BE2C (cell line): ENCODE measurements at regions not wholly inside any gene's neighbourhood (a gene's known extent, or its start where the extent isn't known, plus 50 kb on each side); places are given as distances from the start of the nearest gene placed in this dataset.

Experiments
- DNase-seq: peaks from one replicate; pipeline ENCODE4 v3.0.0-alpha.2; 2020
- H3K27me3 ChIP-seq: fragments of 250-450 bp; sonication (Bioruptor Pico); 2 replicates; pipeline ENCODE4 v1.5.1; 2020; ENCODE audit warnings: mild to moderate bottlenecking
- H3K36me3 ChIP-seq: fragments of 250-450 bp; sonication (Bioruptor Pico); 2 replicates; pipeline ENCODE4 v1.5.1; 2020; ENCODE audit warnings: mild to moderate bottlenecking
- H3K4me1 ChIP-seq: fragments of 250-450 bp; sonication (Bioruptor Pico); 2 replicates; pipeline ENCODE4 v1.5.1; 2020
- H3K4me3 ChIP-seq: 2 replicates; pipeline ENCODE4 v1.5.1; 2011; ENCODE audit warnings: low read depth, low read length
- H3K9me3 ChIP-seq: fragments of 250-450 bp; sonication (Bioruptor Pico); 2 replicates; pipeline ENCODE4 v1.5.1; 2020
- TF ChIP-seq, protein P1 (sequence below): IDR thresholded peaks from 2 replicates; pipeline ENCODE4 v1.5.1; 2012; ENCODE audit warnings: mild to moderate bottlenecking, low read depth, low read length

DNA sequence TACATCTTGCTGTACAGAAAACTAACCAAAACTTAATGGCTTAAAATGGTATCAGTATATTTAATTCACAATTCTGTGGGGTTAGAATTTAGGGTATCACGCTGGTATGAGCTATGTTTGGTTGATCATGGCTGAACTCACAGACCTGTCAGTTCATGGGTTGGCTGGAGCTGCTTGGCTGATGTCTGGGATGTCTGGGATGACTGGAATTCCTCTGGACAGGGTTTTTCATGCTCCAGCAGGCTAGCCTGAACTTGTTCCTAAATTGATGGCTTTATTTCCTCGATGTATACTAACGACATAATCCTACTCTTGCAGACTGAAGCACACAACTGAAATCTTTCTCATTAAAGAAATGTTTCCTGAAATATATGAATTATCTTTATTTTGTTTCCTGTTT, 338.9 kb upstream of the GBE1 start:
- Histone ChIP-seq H3K27me3 (no peaks in the 10 kb centered on the region), H3K4me3 (no peak overlapping the region), H3K9me3 (no peaks in the 10 kb centered on the region), H3K4me1 (0 out of 2 replicates have a peak, but pooled peaks cover 3% of the 10 kb centered on the region), H3K36me3 (no peaks in the 10 kb centered on the region)
- DNase-seq = no peak
- TF ChIP-seq, protein P1, sequence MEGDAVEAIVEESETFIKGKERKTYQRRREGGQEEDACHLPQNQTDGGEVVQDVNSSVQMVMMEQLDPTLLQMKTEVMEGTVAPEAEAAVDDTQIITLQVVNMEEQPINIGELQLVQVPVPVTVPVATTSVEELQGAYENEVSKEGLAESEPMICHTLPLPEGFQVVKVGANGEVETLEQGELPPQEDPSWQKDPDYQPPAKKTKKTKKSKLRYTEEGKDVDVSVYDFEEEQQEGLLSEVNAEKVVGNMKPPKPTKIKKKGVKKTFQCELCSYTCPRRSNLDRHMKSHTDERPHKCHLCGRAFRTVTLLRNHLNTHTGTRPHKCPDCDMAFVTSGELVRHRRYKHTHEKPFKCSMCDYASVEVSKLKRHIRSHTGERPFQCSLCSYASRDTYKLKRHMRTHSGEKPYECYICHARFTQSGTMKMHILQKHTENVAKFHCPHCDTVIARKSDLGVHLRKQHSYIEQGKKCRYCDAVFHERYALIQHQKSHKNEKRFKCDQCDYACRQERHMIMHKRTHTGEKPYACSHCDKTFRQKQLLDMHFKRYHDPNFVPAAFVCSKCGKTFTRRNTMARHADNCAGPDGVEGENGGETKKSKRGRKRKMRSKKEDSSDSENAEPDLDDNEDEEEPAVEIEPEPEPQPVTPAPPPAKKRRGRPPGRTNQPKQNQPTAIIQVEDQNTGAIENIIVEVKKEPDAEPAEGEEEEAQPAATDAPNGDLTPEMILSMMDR = no peak

DNA sequence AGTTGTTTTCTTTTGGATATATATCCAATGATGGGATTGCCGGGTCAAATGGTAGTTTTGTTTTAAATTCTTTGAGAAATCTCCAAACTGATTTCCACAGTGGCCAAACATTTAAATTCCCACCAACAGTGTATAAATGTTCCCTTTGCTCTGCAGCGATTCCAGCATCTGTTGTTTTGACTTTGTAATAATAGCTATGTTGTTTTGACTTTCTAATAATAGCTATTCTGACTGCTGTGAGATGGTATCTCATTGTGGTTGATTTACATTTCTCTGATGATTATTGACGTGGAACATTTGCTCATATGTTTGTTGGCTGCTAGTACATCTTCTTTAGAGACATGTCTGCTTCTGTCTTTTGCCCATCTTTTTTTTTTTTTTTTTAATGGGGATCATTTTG, 332.2 kb upstream of the GBE1 start:
- Histone ChIP-seq H3K4me1 (0 out of 2 replicates have a peak, but pooled peaks cover 3% of the 10 kb centered on the region), H3K27me3 (no peaks in the 10 kb centered on the region), H3K9me3 (no peaks in the 10 kb centered on the region), H3K4me3 (no peak overlapping the region), H3K36me3 (no peaks in the 10 kb centered on the region)
- no peak for DNase-seq
- TF ChIP-seq, protein P1 = no peak

DNA sequence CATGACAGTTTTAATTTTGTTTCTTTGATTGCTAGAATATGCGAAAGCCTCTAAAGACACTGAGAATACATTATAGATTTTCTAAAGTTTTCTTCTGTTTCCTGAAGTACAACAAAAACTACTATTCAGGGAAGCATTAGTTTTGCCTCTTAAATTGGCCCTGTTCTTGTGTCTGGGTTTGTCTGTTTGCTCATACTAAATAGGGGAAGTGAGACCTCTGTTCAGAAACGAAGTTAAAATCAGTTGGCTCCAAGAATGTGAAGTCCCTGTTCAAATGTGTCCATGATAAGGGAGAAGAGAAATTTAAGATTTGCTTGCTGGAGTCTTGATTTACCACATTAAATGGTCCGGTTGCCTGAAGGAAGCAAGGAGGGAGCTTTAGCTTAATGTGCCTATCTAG, 327.3 kb upstream of the GBE1 start:
- Histone ChIP-seq H3K4me3 (no peak overlapping the region), H3K36me3 (no peaks in the 10 kb centered on the region), H3K9me3 (no peaks in the 10 kb centered on the region), H3K27me3 (no peaks in the 10 kb centered on the region), H3K4me1 (peaks cover 2% of the 10 kb centered on the region)
- no peak for DNase-seq
- TF ChIP-seq, protein P1 = no peak

DNA sequence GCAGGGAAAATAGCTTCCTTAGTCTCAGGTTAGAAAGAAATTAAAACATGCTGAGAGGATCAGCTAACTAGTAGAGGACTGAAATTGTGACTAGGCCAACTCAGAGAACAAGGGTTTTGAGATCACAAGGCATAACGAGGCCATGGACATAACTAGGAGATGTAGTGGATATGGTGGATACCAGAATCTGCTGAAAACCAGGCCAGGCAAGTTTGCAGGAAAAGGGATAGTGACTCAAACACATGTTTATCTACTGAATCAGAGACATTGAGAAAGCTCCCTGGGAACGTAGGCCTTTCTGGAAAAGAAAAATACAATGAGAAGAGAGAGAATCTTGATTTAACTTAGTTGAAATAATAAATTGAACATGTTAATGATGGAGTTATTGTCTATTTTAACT, 326.5 kb upstream of the GBE1 start:
- TF ChIP-seq, protein P1 = no peak
- H3K4me1 ChIP-seq = peaks cover 2% of the 10 kb centered on the region
- H3K36me3 ChIP-seq = no peaks in the 10 kb centered on the region
- no peaks in the 10 kb centered on the region for H3K27me3 ChIP-seq
- DNase-seq = peak; percentile 14
- no peak overlapping the region for H3K4me3 ChIP-seq
- H3K9me3 ChIP-seq = no peaks in the 10 kb centered on the region

DNA sequence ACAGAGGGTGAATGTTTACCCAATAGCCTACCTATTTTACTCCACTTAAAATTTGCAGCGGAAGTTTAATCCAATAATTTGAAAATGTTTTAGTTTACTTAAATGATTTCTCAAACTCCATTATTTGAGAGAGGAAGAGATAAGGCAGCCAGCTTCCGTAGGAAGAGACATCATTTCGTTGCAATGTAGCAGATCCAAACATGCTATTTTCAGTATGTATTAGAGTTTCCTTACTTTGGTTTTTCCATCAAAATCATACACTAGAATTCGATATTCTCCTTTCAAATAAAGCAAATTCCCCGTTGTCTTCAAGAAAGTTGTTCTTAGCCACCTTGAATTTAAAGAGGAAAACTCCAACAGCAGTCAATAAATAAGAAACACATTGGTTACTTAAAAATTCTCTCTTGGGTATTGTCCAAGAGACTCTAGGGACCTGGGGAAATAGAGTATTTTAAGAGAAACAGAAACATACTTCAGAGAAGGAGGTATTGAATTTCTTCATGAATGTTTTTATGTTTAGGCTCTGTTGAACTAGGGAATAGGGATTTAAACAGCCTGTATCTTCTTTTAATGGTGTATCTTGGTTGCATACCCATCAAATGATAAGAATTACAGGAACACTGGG, 324.5 kb upstream of the GBE1 start:
- Histone ChIP-seq H3K36me3 (no peaks in the 10 kb centered on the region), H3K9me3 (no peaks in the 10 kb centered on the region)
- TF ChIP-seq, protein P1 = no peak

DNA sequence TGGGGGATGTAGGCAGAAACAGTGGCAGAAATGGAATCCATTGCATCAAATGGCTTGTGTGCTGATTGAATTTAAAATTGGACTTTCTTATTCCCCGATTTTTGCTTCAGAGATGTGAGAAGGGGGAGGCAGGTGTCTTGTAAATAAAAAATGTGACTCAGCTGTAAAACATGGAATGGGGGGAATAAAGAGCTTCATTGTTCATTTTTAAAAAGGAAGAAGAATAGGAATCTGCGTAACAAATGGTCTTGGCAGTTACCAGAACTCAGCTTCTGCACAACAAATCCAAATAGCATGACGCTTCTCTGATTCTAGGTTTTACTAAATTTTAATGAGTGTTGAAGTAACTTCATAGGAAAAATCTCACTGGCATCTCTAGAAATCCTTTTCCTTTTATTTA, 323.9 kb upstream of the GBE1 start:
- no peak for DNase-seq
- H3K4me3 ChIP-seq = no peak overlapping the region
- H3K27me3 ChIP-seq = no peaks in the 10 kb centered on the region
- H3K4me1 ChIP-seq = peaks cover 11% of the 10 kb centered on the region
- no peaks in the 10 kb centered on the region for H3K9me3 ChIP-seq
- no peaks in the 10 kb centered on the region for H3K36me3 ChIP-seq
- TF ChIP-seq, protein P1 = no peak

More for the DNA sequence above, 324.5 kb upstream of the GBE1 start:
- Histone ChIP-seq H3K4me3 (no peak overlapping the region), H3K4me1 (peaks cover 9% of the 10 kb centered on the region), H3K27me3 (no peaks in the 10 kb centered on the region)
- no peak for DNase-seq
